ENCODE measurements at regions not wholly inside any gene's neighbourhood (a gene's known extent, or its start where the extent isn't known, plus 50 kb on each side); places are given as distances from the start of the nearest gene placed in this dataset.

- no peak for DNase-seq (ENCODE audit: low read depth in 2 of 3, low spot score in 1 of 3)
These were observed 52.8 kb downstream of the SOX2 start for GRCh38 chr3:181764544-181764943.

DNA sequence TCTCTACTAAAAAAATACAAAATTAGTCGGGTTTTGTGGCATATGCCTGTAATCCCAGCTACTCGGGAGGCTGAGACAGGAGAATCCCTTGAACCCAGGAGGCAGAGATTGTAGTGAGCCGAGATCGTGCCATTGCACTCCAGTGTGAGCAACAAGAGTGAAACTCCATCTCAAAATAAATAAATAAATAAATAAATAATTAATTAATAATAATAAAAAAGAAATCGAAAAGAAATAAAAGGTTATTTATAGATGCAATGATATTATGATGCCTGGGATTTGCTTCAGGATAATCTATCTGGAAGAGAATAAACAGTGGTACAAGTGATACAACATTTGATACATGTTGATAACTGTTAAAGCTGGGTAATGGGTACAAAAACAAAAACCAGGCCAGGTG, 58.6 kb downstream of the SOX2 start:
- DNase-seq (ENCODE audit: low read depth in 2 of 3, low spot score in 1 of 3), result no peak

DNA sequence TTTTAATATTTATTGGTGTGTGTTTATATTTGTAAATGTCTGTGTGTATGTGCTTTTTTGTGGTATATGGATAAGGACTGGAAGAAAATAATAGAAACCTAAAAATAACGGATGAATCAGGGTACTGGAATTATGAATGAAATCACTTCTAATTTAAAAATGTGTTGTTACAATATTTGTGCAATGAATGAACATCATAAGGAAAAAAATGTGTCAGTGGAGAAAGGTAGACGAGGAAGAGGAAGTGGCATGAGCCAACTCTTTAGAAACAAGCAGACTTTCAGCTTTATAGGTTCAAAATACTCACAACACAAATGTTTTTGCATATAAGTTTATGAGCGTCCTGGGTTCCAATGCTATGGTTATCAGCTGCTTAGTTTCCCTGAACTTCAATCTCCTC, 59.4 kb downstream of the SOX2 start:
- no peak for DNase-seq (ENCODE audit: low read depth in 2 of 3, low spot score in 1 of 3)

- DNase-seq (ENCODE audit: low read depth in 2 of 3, low spot score in 1 of 3), result no peak
These were observed 60.4 kb downstream of the SOX2 start for GRCh38 chr3:181772166-181772565.

GRCh38 chr3:181773921-181774320, 62.2 kb downstream of the SOX2 start:
- DNase-seq (ENCODE audit: low read depth in 2 of 3, low spot score in 1 of 3), result no peak

GRCh38 chr3:181782306-181782954, 70.7 kb downstream of the SOX2 start:
- DNase-seq (ENCODE audit: low read depth in 2 of 3, low spot score in 1 of 3), result no peak

DNA sequence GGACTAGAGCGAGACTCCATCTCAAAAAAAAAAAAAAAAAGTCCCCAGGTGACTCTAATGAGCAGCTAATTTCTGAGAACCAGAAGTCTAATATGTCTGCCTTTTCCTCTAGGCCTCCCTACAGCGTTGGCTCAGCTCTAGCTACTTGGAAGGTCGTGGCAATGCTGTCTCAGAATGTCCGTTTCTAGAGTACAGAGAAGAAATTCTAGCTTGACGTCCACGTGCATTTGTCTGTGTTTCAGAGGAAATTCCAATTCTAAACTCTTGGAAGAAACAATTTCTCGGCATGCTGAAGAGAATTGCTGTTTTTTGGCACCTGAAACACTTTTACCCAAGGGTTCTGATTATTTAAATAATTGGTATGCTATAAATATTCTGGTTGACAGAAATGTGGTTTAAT, 78.8 kb downstream of the SOX2 start:
- DNase-seq (ENCODE audit: low read depth in 2 of 3, low spot score in 1 of 3), result no peak

- DNase-seq (ENCODE audit: low read depth in 2 of 3, low spot score in 1 of 3), result no peak
These were observed 79.6 kb downstream of the SOX2 start for GRCh38 chr3:181791056-181791955.

DNA sequence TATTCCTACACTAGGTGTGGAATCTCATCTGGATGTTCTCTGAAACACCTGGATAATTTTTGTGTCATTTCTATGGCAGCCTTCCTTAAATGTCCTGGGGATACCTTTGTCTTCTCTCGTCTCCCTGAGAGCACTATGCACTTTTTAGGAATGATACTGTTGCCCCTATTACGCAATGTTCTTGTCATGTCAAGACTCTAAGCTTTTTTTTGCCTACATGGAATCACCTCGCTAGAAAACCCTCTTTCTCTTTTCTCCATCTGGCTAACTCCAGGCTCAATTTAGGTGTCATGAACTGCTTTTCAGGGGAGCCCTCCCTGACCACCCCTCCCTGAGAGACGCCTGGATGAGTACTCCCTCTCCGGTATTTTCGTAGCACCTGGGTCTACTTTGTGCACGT, 81.3 kb downstream of the SOX2 start:
- no peak for DNase-seq (ENCODE audit: low read depth in 2 of 3, low spot score in 1 of 3)

DNA sequence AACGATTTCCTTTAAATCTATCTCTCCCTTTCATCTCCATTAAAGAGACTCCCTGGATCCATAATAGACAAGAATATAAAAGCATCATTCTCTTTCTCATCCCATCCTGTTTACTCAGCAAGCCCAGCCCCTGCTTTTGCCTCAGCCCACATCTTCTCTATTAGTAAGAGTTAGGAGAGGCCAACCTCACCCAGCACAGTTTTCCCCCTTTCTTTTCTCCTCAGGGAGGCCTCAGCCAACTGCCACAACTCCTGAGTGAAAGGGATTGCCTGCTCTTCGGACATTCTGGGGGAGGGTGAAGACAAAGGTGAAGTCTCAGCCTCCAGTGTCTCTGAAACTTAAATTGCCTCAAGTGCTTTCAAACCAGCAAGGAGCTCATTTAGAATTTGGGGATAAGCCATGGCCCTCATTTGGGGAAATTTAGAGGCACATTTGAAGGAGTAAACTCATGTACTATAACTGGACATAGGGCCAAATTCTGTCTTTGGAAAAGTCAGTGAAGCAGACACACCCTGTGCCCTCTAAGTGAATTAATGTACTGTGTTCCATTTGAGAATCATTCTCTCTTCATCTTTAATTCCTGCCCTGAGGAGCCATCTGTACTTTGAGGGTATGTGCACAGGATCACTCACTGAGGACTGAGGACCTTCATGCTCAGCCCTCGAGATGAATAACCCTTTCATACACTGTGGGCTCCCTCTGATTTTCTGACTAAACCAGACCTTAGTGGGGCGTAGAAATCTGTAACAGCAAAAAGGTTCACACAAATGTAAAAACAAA, 82.5 kb downstream of the SOX2 start:
- DNase-seq (ENCODE audit: low read depth in 2 of 3, low spot score in 1 of 3), result no peak

DNA sequence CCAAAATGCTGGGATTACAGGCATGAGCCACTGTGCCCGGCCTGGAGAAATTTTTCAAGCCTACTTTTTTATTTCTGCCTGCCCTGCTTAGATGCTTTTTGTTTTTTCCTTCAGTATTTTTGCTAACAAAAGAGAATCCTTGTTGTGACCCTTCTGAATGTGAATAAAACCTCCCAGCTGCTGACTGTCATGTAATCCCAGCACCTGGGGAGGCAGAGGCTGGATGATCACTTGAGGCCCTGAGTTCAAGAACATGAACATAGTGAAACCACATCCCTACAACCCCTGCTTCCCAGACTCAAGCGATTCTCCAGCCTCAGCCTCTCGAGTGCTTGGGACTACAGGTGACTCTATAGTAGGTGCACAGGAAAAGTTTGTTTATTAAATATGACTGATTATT, 84.9 kb downstream of the SOX2 start:
- no peak for DNase-seq (ENCODE audit: low read depth in 2 of 3, low spot score in 1 of 3)

DNA sequence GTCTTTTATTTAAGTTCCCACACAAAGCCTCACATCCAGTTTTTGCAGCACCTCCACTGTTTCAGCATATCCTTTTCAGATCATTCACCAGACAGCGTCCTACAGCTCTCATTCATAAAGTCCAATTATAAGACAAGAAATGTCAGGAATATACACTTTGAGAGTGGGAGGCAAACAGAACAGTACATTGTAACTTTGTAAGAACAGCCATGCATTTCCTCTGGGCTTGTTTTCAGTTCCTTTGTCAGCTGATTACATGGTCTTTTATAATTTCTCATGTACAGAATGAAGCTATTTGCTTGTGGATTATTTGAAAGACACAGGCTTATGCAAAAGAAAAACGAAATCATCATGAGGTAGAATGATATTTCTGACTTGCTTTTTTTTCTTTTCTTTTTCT, 85.7 kb downstream of the SOX2 start:
- no peak for DNase-seq (ENCODE audit: low read depth in 2 of 3, low spot score in 1 of 3)

GRCh38 chr3:181805703-181806102, 94.0 kb downstream of the SOX2 start:
- no peak for DNase-seq (ENCODE audit: low read depth in 2 of 3, low spot score in 1 of 3)

DNA sequence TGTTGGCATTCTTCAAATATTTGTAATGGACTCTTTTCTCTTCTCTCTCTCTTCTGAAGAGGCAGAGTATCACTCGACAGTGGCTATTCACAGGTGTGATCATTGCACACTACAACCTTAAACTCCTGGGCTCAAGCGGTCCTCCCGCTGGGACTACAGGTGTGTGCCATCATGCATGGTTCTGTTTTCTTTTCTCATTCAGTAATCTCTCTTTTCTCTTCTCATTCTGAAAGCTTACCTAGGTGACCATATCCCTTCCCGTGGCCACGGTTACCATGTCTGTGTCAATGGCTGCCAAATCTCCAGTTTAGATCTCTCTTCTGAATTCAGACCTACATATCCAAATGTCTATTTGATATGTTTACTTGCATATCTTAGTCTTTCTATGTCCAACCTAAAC, 96.3 kb downstream of the SOX2 start:
- no peak for DNase-seq (ENCODE audit: low read depth in 2 of 3, low spot score in 1 of 3)

GRCh38 chr3:181823716-181824115, 112.0 kb downstream of the SOX2 start:
- no peak for DNase-seq (ENCODE audit: low read depth in 2 of 3, low spot score in 1 of 3)

DNA sequence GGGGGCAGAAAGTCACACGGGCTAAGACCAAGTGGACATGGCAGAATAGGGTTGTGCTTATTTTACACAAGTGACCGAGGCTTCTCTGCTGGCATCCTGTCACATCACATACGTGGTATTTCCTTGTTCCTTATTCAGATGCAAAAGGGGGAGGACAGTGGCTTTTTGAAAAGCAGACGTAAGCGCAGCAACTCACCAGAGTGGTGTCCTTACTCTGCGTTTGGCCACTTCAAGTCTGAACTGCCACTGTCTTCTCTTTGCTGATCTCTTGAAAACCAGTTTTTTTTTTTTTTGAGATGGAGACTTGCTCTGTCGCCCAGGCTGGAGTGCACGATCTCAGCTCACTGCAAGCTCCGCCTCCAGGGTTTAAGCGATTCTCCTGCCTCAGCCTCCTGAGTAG, 113.2 kb downstream of the SOX2 start:
- DNase-seq (ENCODE audit: low read depth in 2 of 3, low spot score in 1 of 3), result no peak

DNA sequence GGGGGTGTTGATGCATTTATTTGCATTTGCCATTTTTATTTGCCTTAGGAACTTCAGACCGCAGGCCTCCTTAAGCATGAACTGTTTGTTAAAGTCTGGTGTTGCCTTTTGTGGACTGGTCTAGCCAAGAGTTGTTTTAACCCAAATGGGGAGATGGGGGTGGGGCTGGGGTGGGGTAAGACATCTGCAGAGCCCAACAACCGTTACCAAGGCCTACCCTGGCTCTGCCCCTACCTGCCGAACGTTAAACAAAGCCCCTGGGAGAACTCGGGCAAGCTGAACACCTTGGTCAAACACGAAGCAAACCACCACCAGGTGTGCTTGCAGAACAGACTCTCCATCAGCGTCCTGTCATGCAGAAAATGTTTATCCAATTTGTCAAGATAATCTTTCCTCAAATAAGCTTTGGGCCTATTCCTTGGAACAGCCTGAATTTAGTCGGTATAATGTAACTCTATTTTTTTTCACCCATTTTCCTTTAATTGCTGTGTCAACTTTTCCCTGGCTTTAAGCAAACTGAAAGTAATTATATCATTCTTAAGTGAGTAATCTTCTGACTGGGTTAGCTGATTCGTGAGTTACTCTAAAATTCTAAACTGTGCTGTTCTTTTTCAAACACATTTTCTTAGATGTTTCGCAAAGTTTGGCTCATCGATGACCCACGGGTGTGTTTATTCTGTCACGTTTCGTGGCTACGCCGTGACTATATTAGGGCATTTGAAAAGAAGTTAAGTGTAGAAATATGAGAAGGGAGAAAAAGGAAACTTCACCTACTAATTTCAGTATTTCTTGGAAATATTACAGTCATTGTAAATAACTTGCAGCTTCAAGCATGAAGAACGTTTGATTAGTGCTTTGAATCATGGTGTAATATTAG, 127.6 kb downstream of the SOX2 start:
- no peak for DNase-seq (ENCODE audit: low read depth in 2 of 3, low spot score in 1 of 3)

DNA sequence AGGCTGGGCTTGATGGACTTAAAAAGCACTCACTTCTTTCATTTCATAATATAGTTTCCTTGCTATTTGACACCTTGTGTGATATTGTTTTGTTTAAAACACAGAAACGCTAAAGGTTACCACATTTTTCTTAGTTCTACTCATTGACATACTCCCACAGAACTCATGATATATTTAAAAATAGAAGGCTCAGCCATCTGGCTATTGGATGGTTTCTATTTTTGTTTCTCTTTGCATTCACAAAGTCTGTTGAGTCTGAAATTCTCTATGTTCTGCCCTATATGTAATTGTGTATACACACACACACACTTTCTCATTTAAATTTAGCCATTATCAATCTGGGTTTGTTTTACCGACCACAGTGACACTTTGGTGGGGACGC, 128.2 kb downstream of the SOX2 start:
- DNase-seq (ENCODE audit: low read depth in 2 of 3, low spot score in 1 of 3), result no peak

- DNase-seq (ENCODE audit: low read depth in 2 of 3, low spot score in 1 of 3), result no peak
These were observed 132.5 kb downstream of the SOX2 start for GRCh38 chr3:181844211-181844610.

DNA sequence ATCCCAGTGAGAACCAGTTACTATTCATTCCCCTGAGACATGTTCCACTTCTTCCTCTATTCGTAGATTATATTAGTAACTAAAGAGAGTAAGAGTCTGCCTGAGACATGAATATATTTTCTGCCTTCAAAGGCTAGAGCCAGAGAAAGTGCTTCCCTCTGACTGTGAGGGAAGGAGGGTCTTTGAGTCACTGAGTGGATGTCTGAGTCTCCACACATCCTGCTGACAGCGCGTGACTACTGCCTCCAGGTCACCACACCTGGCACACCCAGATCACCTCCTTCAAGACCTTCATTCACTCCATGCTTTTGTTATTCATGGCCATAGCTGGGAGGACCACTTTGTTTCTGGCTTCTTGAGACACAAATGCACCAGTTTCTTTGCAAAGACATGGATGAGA, 135.6 kb downstream of the SOX2 start:
- DNase-seq (ENCODE audit: low read depth in 2 of 3, low spot score in 1 of 3), result no peak

- no peak for DNase-seq (ENCODE audit: low read depth in 2 of 3, low spot score in 1 of 3)
These were observed 139.3 kb downstream of the SOX2 start for GRCh38 chr3:181851063-181851462.

Measured in stimulated activated CD4-positive, alpha-beta T cell treated with anti-CD3 and anti-CD28 coated beads, Interleukin-12 subunit alpha, Interleukin-12 subunit beta, amount 100 ng/mL, for 48 hours (primary cell).